ENCODE measurements at regions not wholly inside any gene's neighbourhood (a gene's known extent, or its start where the extent isn't known, plus 50 kb on each side); places are given as distances from the start of the nearest gene placed in this dataset.

GRCh38 chr6:14974792-14975470 lies 270.9 kb upstream of the JARID2 start:
- Histone ChIP-seq H3K4me1 (no peaks in the 10 kb centered on the region), H3K36me3 (no peaks in the 10 kb centered on the region), H3K27ac (no peak overlapping the region), H3K27me3 (no peaks in the 10 kb centered on the region), H3K9me3 (no peaks in the 10 kb centered on the region), H3K4me3 (no peak overlapping the region)
- no peak for DNase-seq (ENCODE audit: low spot score)
- TF ChIP-seq CTCF (IDR thresholded peaks at IDR 0.05), result no peak

GRCh38 chr6:14975471-14975817 lies 270.4 kb upstream of the JARID2 start:
- DNase-seq (ENCODE audit: low spot score), result no peak
- Histone ChIP-seq H3K4me1 (no peaks in the 10 kb centered on the region), H3K27me3 (no peaks in the 10 kb centered on the region), H3K9me3 (no peaks in the 10 kb centered on the region), H3K36me3 (no peaks in the 10 kb centered on the region), H3K4me3 (no peak overlapping the region), H3K27ac (no peak overlapping the region)
- TF ChIP-seq CTCF (IDR thresholded peaks at IDR 0.05), result no peak

GRCh38 chr6:14977747-14978382 lies 268.0 kb upstream of the JARID2 start:
- Histone ChIP-seq H3K27ac (no peak overlapping the region), H3K4me1 (no peaks in the 10 kb centered on the region), H3K27me3 (no peaks in the 10 kb centered on the region), H3K9me3 (no peaks in the 10 kb centered on the region), H3K36me3 (no peaks in the 10 kb centered on the region), H3K4me3 (no peak overlapping the region)
- no peak for TF ChIP-seq CTCF (IDR thresholded peaks at IDR 0.05)
- no peak for DNase-seq (ENCODE audit: low spot score)

- no peaks in the 10 kb centered on the region for H3K9me3 ChIP-seq
- no peaks in the 10 kb centered on the region for H3K27me3 ChIP-seq
- H3K36me3 ChIP-seq, result no peaks in the 10 kb centered on the region
- no peak for DNase-seq (ENCODE audit: low spot score)
- peaks cover 0 to 11% of the 10 kb centered on the region in 2 donors for H3K4me1 ChIP-seq
- H3K27ac ChIP-seq, result no peak overlapping the region
- no peak for TF ChIP-seq CTCF (IDR thresholded peaks at IDR 0.05)
- no peak overlapping the region for H3K4me3 ChIP-seq
These were observed 263.9 kb upstream of the JARID2 start for GRCh38 chr6:14981960-14982359.

- no peak overlapping the region for H3K27ac ChIP-seq
These were observed 262.0 kb upstream of the JARID2 start for GRCh38 chr6:14983599-14984518.

More at GRCh38 chr6:14983599-14984518, 262.0 kb upstream of the JARID2 start:
- Histone ChIP-seq H3K4me3 (no peak overlapping the region), H3K4me1 (peaks cover 0 to 11% of the 10 kb centered on the region in 2 donors), H3K36me3 (no peaks in the 10 kb centered on the region), H3K27me3 (no peaks in the 10 kb centered on the region), H3K9me3 (no peaks in the 10 kb centered on the region)
- no peak for DNase-seq (ENCODE audit: low spot score)
- no peak for TF ChIP-seq CTCF (IDR thresholded peaks at IDR 0.05)

All from right atrium auricular region (tissue), 2 donors.